ENCODE measurements at regions not wholly inside any gene's neighbourhood (a gene's known extent, or its start where the extent isn't known, plus 50 kb on each side); places are given as distances from the start of the nearest gene placed in this dataset.

- Mint-ChIP-seq H3K9me3 (ENCODE audit: low read depth) (no peaks in the 10 kb centered on the region), H3K36me3 (ENCODE audit: insufficient read depth) (no peaks in the 10 kb centered on the region), H3K27me3 (no peaks in the 10 kb centered on the region), H3K27ac (no peak overlapping the region), H3K4me1 (ENCODE audit: low read depth) (no peaks in the 10 kb centered on the region), H3K4me3 (ENCODE audit: low read depth) (no peak overlapping the region)
- TF ChIP-seq CTCF (IDR thresholded peaks at IDR 0.05; ENCODE audit: unreplicated experiment): no peak
- DNase-seq (ENCODE audit: low spot score, unreplicated experiment): no peak
Observed at GRCh38 chr2:53473236-53473635, 294.4 kb upstream of the CHAC2 start.

GRCh38 chr2:53467467-53468180 is 300.0 kb upstream of the CHAC2 start:
- no peaks in the 10 kb centered on the region for H3K9me3 Mint-ChIP-seq (ENCODE audit: low read depth)
- H3K27me3 Mint-ChIP-seq: no peaks in the 10 kb centered on the region
- H3K4me1 Mint-ChIP-seq (ENCODE audit: low read depth): no peaks in the 10 kb centered on the region
- no peaks in the 10 kb centered on the region for H3K36me3 Mint-ChIP-seq (ENCODE audit: insufficient read depth)
- no peak for TF ChIP-seq CTCF (IDR thresholded peaks at IDR 0.05; ENCODE audit: unreplicated experiment)
- no peak overlapping the region for H3K4me3 Mint-ChIP-seq (ENCODE audit: low read depth)
- DNase-seq (ENCODE audit: low spot score, unreplicated experiment): no peak
- no peak overlapping the region for H3K27ac Mint-ChIP-seq

- Mint-ChIP-seq H3K36me3 (ENCODE audit: insufficient read depth) (no peaks in the 10 kb centered on the region), H3K4me3 (ENCODE audit: low read depth) (no peak overlapping the region), H3K9me3 (ENCODE audit: low read depth) (no peaks in the 10 kb centered on the region), H3K4me1 (ENCODE audit: low read depth) (no peaks in the 10 kb centered on the region), H3K27ac (no peak overlapping the region), H3K27me3 (no peaks in the 10 kb centered on the region)
- TF ChIP-seq CTCF (IDR thresholded peaks at IDR 0.05; ENCODE audit: unreplicated experiment): no peak
- no peak for DNase-seq (ENCODE audit: low spot score, unreplicated experiment)
Observed at GRCh38 chr2:53463806-53464726, 303.5 kb upstream of the CHAC2 start.

GRCh38 chr2:53460937-53461336 is 306.7 kb upstream of the CHAC2 start:
- Mint-ChIP-seq H3K9me3 (ENCODE audit: low read depth) (no peaks in the 10 kb centered on the region), H3K27ac (no peak overlapping the region), H3K36me3 (ENCODE audit: insufficient read depth) (no peaks in the 10 kb centered on the region), H3K4me3 (ENCODE audit: low read depth) (no peak overlapping the region), H3K27me3 (no peaks in the 10 kb centered on the region), H3K4me1 (ENCODE audit: low read depth) (no peaks in the 10 kb centered on the region)
- no peak for TF ChIP-seq CTCF (IDR thresholded peaks at IDR 0.05; ENCODE audit: unreplicated experiment)
- no peak for DNase-seq (ENCODE audit: low spot score, unreplicated experiment)

- no peaks in the 10 kb centered on the region for H3K4me1 Mint-ChIP-seq (ENCODE audit: low read depth)
- H3K36me3 Mint-ChIP-seq (ENCODE audit: insufficient read depth): no peaks in the 10 kb centered on the region
- no peak overlapping the region for H3K27ac Mint-ChIP-seq
- H3K4me3 Mint-ChIP-seq (ENCODE audit: low read depth): no peak overlapping the region
- no peak for TF ChIP-seq CTCF (IDR thresholded peaks at IDR 0.05; ENCODE audit: unreplicated experiment)
- no peak for DNase-seq (ENCODE audit: low spot score, unreplicated experiment)
- no peaks in the 10 kb centered on the region for H3K9me3 Mint-ChIP-seq (ENCODE audit: low read depth)
- no peaks in the 10 kb centered on the region for H3K27me3 Mint-ChIP-seq
Observed at GRCh38 chr2:53460347-53460746, 307.3 kb upstream of the CHAC2 start.

Data from progenitor cell of endocrine pancreas (in vitro differentiated cells).